ENCODE measurements at regions not wholly inside any gene's neighbourhood (a gene's known extent, or its start where the extent isn't known, plus 50 kb on each side); places are given as distances from the start of the nearest gene placed in this dataset.

DNA sequence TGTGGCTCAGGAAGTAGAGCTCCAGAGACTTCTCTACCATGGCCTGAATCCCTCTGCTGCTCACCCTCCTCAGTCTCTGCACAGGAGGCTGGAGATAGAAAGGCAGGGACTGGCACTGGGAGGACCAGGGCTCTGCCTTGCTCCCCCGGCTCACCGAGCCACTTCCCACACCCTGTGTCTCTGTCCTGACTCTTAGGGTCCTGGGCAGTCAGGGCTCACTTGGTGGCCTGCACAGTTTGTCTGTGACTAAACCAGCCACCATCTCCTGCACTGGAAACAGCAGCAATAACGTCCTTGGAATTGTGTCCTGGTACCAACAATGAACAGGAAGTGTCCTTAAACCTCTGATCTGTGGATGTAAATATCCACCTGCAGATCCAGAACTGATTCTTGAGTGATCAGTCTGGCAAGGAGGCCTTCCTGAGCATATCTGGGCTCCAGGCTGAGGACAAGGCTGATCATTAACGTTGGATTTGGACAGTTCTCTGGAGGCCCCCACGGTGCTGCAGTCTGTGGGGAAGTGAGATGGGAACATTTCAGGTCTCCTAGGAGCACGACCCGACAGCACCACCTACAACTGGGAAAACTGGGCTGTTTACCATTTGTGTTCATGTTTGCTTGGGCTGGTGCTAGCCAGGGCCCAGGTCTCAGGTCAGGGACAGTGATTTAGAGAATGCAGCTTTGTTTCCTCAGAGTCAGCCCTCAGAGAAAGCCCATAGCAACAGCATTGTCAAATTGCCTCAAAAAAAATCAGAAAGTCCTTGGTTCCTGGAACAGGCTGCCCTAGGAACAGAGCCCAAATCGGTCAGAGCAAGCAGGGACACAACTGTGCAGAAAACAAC, 82.5 kb downstream of the ZNF280B start:
- H2BK12ac ChIP-seq (ENCODE audit: low read depth, low read length): no peak overlapping the region
- H2BK120ac ChIP-seq (replicated peaks; ENCODE audit: low read depth, low read length): no peak overlapping the region
- H2AK5ac ChIP-seq (ENCODE audit: low read depth, low read length): no peak overlapping the region
- H3K9ac ChIP-seq (replicated peaks in 1 of 4; ENCODE audit: extremely low read depth in 1 of 4, low read depth in 3 of 4, low read length in 3 of 4): no peak overlapping the region
- ChIA-PET CTCF (ENCODE audit: partially characterized antibody) (interaction anchor here (0.6 to 2.2 kb wide), 5 partner anchors 17 to 167 kb away, joined by 3 to 6 read pairs (median 3); no protein-coding TSS in a partner anchor), POLR2A (ENCODE audit: partially characterized antibody) (no interaction called here)
- no peak overlapping the region for H3K14ac ChIP-seq (ENCODE audit: insufficient read length)
- H4K20me1 ChIP-seq (replicated peaks in 1 of 2; ENCODE audit: control insufficient read depth in 1 of 2, insufficient read depth in 2 of 2, low read length in 2 of 2): no peaks in the 10 kb centered on the region
- H3K23me2 ChIP-seq (ENCODE audit: low read depth, low read length): no peaks in the 10 kb centered on the region
- FAIRE-seq (no peak), DNase-seq (ENCODE audit: low read depth in 1 of 2, low spot score in 2 of 2) (no peak)
- 74% methylated on average over 8 of the region's 8 CpGs; no CpG with 5 or more reads in 1 of the 2 experiments for WGBS, 2 experiments (ENCODE audit: extremely low coverage in 1 of 2, insufficient coverage in 1 of 2, insufficient read length in 1 of 2, insufficient replicate concordance in 2 of 2, low coverage in 1 of 2, low lambda C conversion rate in 2 of 2, missing lambda C conversion rate in 1 of 2)
- no peak overlapping the region for H2BK5ac ChIP-seq (ENCODE audit: low read depth, low read length)
- no peaks in the 10 kb centered on the region for H3K79me2 ChIP-seq (ENCODE audit: control insufficient read depth in 1 of 2, insufficient read depth in 2 of 2, low read length in 2 of 2)
- no peak overlapping the region for H4K5ac ChIP-seq (ENCODE audit: insufficient read length, low read depth, low read length)
- no peak overlapping the region; the same call in 1 of the 2 replicates for H4K8ac ChIP-seq (ENCODE audit: extremely low read depth, insufficient read depth, low read length)
- H3K27ac ChIP-seq (ENCODE audit: low read depth, low read length): no peak overlapping the region
- no peak overlapping the region for H2BK20ac ChIP-seq (ENCODE audit: low read length)
- no peak overlapping the region for H3K23ac ChIP-seq (ENCODE audit: insufficient read length)
- H3K4me2 ChIP-seq (ENCODE audit: insufficient read depth in 1 of 2, low read depth in 2 of 2, low read length in 2 of 2): no peak overlapping the region
- H3K27me3 ChIP-seq (replicated peaks in 1 of 4; ENCODE audit: control insufficient read depth in 3 of 4, extremely low read depth in 1 of 4, insufficient read depth in 3 of 4, low read length in 3 of 4): peaks cover 64 to 93% (median 86%) of the 10 kb centered on the region in 4 experiments
- no peaks in the 10 kb centered on the region for H3K9me3 ChIP-seq (ENCODE audit: insufficient read depth in 2 of 2, low read depth in 1 of 2, low read length in 1 of 2)
- H3K56ac ChIP-seq (replicated peaks; ENCODE audit: insufficient read length, low read depth, low read length): no peak overlapping the region
- H3K4ac ChIP-seq (replicated peaks; ENCODE audit: insufficient read length, low read depth, low read length): no peak overlapping the region
- H3K4me1 ChIP-seq (replicated peaks in 1 of 4; ENCODE audit: control insufficient read depth in 3 of 4, insufficient read depth in 4 of 4, low read length in 3 of 4): no peaks in the 10 kb centered on the region; a peak in 1 of 7 replicates
- H3K18ac ChIP-seq (ENCODE audit: extremely low read depth, low read length): no peak overlapping the region
- no peaks in the 10 kb centered on the region for H3K36me3 ChIP-seq (ENCODE audit: control insufficient read depth in 2 of 4, insufficient read depth in 4 of 4, low read length in 3 of 4)
- no peak overlapping the region for H2BK15ac ChIP-seq (ENCODE audit: low read length)
- no peak overlapping the region for H4K91ac ChIP-seq (replicated peaks; ENCODE audit: insufficient read length, low read length)
- no peak overlapping the region for H2AFZ ChIP-seq (ENCODE audit: low read length)
- H3K4me3 ChIP-seq (ENCODE audit: extremely low read depth in 1 of 4, insufficient read depth in 2 of 4, low read depth in 3 of 4, low read length in 4 of 4): no peak overlapping the region
- no peaks in the 10 kb centered on the region for H3K79me1 ChIP-seq (ENCODE audit: low read depth, low read length)
- no peak for TF ChIP-seq SIN3A (conservative IDR thresholded peaks at IDR 0.05 in 1 of 2, IDR thresholded peaks at IDR 0.05 in 1 of 2; ENCODE audit: low read depth in 1 of 2, low read length in 2 of 2)
- TF ChIP-seq, protein P1, sequence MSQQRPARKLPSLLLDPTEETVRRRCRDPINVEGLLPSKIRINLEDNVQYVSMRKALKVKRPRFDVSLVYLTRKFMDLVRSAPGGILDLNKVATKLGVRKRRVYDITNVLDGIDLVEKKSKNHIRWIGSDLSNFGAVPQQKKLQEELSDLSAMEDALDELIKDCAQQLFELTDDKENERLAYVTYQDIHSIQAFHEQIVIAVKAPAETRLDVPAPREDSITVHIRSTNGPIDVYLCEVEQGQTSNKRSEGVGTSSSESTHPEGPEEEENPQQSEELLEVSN (IDR thresholded peaks at IDR 0.05): no peak

Measured in H1 (cell line).